ENCODE measurements at regions not wholly inside any gene's neighbourhood (a gene's known extent, or its start where the extent isn't known, plus 50 kb on each side); places are given as distances from the start of the nearest gene placed in this dataset.

DNA sequence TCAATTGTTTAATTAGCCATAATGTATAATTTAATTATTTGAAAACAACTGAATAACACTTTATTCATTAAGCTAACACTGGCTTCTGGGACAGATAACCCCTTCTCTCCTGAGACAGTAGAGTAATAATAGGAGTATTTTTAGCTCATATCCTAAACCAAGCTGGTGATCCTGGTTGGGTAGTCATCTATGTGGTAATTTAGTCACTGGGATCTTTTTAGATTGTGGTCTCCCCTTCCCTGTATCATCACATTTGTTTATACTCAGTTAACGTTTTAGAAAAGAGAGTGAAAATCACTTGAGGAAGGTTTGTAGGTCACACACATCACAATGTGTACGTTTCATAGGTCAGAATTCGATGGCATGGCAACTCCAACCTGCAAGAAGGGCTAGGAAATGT lies 1356.6 kb upstream of the ADGRL2 start:
- no peak overlapping the region for H3K27ac ChIP-seq
- TF ChIP-seq ZFX (IDR thresholded peaks at IDR 0.05; ENCODE audit: borderline replicate concordance) = no peak
- TF ChIP-seq, protein P1, sequence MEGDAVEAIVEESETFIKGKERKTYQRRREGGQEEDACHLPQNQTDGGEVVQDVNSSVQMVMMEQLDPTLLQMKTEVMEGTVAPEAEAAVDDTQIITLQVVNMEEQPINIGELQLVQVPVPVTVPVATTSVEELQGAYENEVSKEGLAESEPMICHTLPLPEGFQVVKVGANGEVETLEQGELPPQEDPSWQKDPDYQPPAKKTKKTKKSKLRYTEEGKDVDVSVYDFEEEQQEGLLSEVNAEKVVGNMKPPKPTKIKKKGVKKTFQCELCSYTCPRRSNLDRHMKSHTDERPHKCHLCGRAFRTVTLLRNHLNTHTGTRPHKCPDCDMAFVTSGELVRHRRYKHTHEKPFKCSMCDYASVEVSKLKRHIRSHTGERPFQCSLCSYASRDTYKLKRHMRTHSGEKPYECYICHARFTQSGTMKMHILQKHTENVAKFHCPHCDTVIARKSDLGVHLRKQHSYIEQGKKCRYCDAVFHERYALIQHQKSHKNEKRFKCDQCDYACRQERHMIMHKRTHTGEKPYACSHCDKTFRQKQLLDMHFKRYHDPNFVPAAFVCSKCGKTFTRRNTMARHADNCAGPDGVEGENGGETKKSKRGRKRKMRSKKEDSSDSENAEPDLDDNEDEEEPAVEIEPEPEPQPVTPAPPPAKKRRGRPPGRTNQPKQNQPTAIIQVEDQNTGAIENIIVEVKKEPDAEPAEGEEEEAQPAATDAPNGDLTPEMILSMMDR (IDR thresholded peaks at IDR 0.05) = no peak

- TF ChIP-seq, protein P1 (IDR thresholded peaks at IDR 0.05) = 0 out of 2 replicates have a peak, but pooled peaks have one; percentile 5
- no peak for TF ChIP-seq ZFX (IDR thresholded peaks at IDR 0.05; ENCODE audit: borderline replicate concordance)
- H3K27ac ChIP-seq = no peak overlapping the region
These were observed 1359.1 kb upstream of the ADGRL2 start for GRCh38 chr1:80441664-80442063.

DNA sequence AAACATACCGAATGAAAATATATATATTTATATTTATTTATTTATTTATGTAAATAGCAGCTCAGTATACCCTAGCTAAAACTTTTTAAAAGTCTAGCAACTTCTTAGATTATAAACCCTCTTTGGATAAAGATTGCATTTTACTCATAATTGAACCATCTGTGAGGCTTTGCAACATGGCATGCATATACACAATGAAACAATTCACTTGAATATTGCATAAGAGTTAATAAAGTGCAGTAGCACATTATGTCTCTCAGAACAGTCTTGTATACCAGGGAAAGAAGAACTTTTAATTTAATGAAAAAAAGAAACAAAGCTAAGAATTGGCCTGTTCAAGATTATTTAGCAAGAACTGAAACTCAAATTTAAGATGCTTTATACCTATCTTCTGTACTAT lies 1363.9 kb upstream of the ADGRL2 start:
- no peak overlapping the region for H3K27ac ChIP-seq
- TF ChIP-seq, protein P1 (IDR thresholded peaks at IDR 0.05) = no peak
- no peak for TF ChIP-seq ZFX (IDR thresholded peaks at IDR 0.05; ENCODE audit: borderline replicate concordance)

DNA sequence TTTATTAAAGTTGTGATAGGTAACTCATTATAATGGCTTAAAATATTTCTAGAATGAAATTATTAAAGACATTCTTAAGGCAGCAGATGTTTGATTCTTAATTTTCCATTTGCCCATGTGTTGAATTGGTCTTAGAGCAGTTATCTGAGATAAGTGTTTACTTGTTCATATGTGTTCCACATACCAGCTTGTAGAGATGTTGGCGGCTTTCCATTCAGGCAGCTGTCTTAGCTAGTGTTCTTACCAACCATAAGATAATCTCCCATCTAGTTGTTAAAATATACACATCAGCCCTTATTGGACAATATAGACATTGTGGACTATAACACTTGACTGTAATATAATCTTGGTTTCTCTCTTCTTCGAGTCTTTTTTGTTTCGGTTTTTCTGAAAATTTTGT lies 1372.9 kb upstream of the ADGRL2 start:
- no peak overlapping the region for H3K27ac ChIP-seq
- no peak for TF ChIP-seq ZFX (IDR thresholded peaks at IDR 0.05; ENCODE audit: borderline replicate concordance)
- TF ChIP-seq, protein P1 (IDR thresholded peaks at IDR 0.05) = no peak

DNA sequence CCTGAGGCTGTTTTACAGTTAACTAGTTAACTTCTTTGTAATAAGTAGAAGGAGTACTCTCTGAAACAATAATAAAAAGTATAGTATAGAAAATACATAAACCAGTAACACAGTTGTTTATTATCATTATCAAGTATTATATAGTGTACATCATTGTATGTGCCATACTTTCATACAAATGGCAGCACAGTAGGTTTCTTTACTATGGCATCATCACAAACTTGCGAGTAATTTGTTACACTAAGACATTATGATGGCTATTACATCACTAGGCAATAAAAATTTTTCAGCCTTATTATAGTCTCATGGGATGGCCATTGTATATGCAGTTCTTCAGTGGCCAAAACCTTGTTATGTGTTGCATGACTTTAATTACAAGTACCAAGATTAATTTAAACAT lies 1376.5 kb upstream of the ADGRL2 start:
- TF ChIP-seq, protein P1 (IDR thresholded peaks at IDR 0.05) = no peak
- no peak for TF ChIP-seq ZFX (IDR thresholded peaks at IDR 0.05; ENCODE audit: borderline replicate concordance)
- no peak overlapping the region for H3K27ac ChIP-seq

DNA sequence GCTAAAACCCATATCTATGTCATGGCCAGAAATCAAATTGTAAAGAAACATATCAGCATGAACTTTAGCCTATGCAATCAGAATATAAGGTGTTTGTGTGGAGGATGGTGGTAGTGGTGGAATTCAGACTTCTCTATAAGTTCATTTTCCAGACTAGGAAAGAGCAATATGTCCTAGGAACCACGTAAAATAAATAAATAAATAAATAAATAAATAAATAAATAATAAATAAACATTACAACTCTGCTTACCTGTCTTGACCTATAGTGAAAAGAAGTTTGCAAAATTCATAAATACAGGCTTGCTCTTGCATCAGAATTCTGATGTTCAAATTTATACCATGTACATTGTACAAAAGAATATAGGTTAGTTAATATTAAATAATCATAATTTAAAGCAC lies 1382.6 kb upstream of the ADGRL2 start:
- no peak overlapping the region for H3K27ac ChIP-seq
- TF ChIP-seq, protein P1 (IDR thresholded peaks at IDR 0.05) = no peak
- TF ChIP-seq ZFX (IDR thresholded peaks at IDR 0.05; ENCODE audit: borderline replicate concordance) = no peak

DNA sequence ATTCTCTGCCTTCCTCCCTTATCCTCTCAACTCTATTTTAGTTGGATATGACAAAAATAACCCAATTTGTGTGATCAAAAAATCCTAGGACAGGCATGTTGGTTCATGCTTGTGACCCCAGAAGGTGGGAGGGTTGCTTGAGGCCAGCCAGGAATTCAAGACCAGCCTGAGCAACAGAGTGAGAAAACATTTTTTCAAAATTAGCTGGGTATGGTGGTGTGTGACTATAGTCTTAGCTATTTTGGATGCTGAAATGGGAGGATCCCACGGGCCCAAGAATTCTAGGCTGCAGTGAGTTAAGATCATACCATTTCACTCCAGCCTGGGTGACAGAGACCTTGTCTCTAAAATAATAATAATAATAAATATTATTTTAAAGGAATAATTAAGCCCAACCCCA lies 1383.1 kb upstream of the ADGRL2 start:
- H3K27ac ChIP-seq = no peak overlapping the region

More for the DNA sequence above, 1383.1 kb upstream of the ADGRL2 start:
- TF ChIP-seq ZFX (IDR thresholded peaks at IDR 0.05; ENCODE audit: borderline replicate concordance) = no peak
- TF ChIP-seq, protein P1 (IDR thresholded peaks at IDR 0.05) = no peak
